HG02938 (cell line): ENCODE measurements at regions not wholly inside any gene's neighbourhood (a gene's known extent, or its start where the extent isn't known, plus 50 kb on each side); places are given as distances from the start of the nearest gene placed in this dataset.

Experiments used
- ATAC-seq: cut with Tn5 transposase; IDR thresholded peaks from one replicate; pipeline ENCODE4 v1.9.1; 2021; ENCODE audit warnings: mild to moderate bottlenecking, moderate library complexity; ENCODE audit not compliant: unreplicated experiment

GRCh38 chr4:152236519-152237056 is 299.3 kb downstream of the FBXW7 start:
- ATAC-seq, result no peak

- no peak for ATAC-seq
These were observed 300.2 kb downstream of the FBXW7 start for GRCh38 chr4:152235718-152236117.

GRCh38 chr4:152234571-152234970 is 301.3 kb downstream of the FBXW7 start:
- ATAC-seq, result no peak

- no peak for ATAC-seq
These were observed 303.6 kb downstream of the FBXW7 start for GRCh38 chr4:152232271-152232670.

GRCh38 chr4:152229782-152230289 is 306.1 kb downstream of the FBXW7 start:
- ATAC-seq, result no peak

- ATAC-seq, result no peak
These were observed 310.2 kb downstream of the FBXW7 start for GRCh38 chr4:152225680-152226079.

- no peak for ATAC-seq
These were observed 311.0 kb downstream of the FBXW7 start for GRCh38 chr4:152224721-152225420.

GRCh38 chr4:152224223-152224622 is 311.7 kb downstream of the FBXW7 start:
- no peak for ATAC-seq

GRCh38 chr4:152223600-152223999 is 312.3 kb downstream of the FBXW7 start:
- no peak for ATAC-seq

GRCh38 chr4:152221816-152222516 is 313.9 kb downstream of the FBXW7 start:
- no peak for ATAC-seq

GRCh38 chr4:152220201-152220666 is 315.7 kb downstream of the FBXW7 start:
- ATAC-seq, result peak; percentile 72

GRCh38 chr4:152218576-152218975 is 317.3 kb downstream of the FBXW7 start:
- ATAC-seq, result no peak

- no peak for ATAC-seq
These were observed 318.0 kb downstream of the FBXW7 start for GRCh38 chr4:152217896-152218295.

GRCh38 chr4:152211936-152212653 is 323.8 kb downstream of the FBXW7 start:
- no peak for ATAC-seq

- ATAC-seq, result peak; percentile 91
These were observed 326.0 kb downstream of the FBXW7 start for GRCh38 chr4:152209772-152210493.

- no peak for ATAC-seq
These were observed 328.5 kb downstream of the FBXW7 start for GRCh38 chr4:152207378-152207720.

- no peak for ATAC-seq
These were observed 329.1 kb downstream of the FBXW7 start for GRCh38 chr4:152206646-152207377.

GRCh38 chr4:152206185-152206584 is 329.7 kb downstream of the FBXW7 start:
- no peak for ATAC-seq

GRCh38 chr4:152202415-152202814 is 333.5 kb downstream of the FBXW7 start:
- ATAC-seq, result no peak
